ENCODE measurements at regions not wholly inside any gene's neighbourhood (a gene's known extent, or its start where the extent isn't known, plus 50 kb on each side); places are given as distances from the start of the nearest gene placed in this dataset.

DNA sequence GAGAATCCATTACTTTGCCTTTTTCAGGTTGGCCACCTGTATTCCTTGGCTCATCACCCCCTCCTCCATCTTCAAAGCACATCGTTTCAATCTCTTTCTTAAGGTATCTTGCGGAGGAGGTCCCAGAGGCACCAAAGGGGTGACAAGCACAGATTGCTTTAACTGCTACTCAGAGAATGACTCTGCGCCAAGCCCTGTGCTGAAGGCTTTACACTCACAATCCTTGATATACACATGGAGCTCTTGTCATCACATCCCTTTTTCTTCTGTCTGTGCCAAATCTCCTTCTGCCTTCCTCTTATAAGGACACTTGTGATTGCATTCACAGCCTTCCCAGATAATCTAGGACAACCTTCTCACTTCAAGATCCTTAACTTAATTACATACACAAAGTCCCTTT is 134.7 kb upstream of the MAMLD1 start:
- TF ChIP-seq, protein P1, sequence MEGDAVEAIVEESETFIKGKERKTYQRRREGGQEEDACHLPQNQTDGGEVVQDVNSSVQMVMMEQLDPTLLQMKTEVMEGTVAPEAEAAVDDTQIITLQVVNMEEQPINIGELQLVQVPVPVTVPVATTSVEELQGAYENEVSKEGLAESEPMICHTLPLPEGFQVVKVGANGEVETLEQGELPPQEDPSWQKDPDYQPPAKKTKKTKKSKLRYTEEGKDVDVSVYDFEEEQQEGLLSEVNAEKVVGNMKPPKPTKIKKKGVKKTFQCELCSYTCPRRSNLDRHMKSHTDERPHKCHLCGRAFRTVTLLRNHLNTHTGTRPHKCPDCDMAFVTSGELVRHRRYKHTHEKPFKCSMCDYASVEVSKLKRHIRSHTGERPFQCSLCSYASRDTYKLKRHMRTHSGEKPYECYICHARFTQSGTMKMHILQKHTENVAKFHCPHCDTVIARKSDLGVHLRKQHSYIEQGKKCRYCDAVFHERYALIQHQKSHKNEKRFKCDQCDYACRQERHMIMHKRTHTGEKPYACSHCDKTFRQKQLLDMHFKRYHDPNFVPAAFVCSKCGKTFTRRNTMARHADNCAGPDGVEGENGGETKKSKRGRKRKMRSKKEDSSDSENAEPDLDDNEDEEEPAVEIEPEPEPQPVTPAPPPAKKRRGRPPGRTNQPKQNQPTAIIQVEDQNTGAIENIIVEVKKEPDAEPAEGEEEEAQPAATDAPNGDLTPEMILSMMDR (IDR thresholded peaks at IDR 0.05): no peak
- TF ChIP-seq POLR2A (IDR thresholded peaks at IDR 0.05): no peak
